ENCODE measurements at regions not wholly inside any gene's neighbourhood (a gene's known extent, or its start where the extent isn't known, plus 50 kb on each side); places are given as distances from the start of the nearest gene placed in this dataset.

DNA sequence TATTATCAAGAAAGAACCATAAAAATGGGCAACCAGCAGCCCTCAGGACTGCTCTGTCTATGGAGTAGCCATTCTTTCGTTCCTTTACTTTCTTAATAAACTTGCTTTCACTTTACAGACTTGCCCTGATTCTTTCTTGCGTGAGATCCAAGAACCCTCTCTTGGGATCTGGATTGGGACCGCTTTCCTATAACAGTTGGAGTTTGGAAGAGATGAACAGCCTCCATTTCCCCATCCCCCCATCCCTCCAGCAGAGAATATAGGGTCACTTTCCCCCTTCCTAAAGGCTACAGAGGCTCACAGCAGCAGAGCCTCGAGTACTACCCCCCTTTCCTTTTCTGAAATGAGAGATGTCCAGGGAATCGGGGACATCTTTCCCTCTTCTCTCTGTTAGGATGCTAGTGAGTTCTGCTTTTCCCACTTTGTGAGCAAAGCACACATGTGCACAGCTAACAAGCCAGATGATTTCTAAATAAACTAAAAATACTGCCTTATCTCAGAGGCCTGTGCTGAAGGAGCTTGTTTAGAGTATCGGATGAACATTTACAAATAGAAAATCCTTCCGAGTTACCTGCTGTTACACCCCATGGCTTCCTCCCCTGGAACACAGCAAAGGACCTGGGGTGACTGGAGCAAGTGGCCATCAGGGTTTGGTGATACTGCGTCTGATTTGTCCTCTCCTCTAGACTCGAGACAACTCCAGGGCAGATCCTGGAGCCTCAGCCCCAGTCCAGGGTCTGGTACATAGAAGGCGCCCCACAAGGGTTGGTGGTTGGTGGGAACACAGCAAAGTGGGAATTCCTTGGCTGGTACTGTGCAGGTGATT, 144.2 kb downstream of the SLC38A6 start:
- TF ChIP-seq, protein P1, sequence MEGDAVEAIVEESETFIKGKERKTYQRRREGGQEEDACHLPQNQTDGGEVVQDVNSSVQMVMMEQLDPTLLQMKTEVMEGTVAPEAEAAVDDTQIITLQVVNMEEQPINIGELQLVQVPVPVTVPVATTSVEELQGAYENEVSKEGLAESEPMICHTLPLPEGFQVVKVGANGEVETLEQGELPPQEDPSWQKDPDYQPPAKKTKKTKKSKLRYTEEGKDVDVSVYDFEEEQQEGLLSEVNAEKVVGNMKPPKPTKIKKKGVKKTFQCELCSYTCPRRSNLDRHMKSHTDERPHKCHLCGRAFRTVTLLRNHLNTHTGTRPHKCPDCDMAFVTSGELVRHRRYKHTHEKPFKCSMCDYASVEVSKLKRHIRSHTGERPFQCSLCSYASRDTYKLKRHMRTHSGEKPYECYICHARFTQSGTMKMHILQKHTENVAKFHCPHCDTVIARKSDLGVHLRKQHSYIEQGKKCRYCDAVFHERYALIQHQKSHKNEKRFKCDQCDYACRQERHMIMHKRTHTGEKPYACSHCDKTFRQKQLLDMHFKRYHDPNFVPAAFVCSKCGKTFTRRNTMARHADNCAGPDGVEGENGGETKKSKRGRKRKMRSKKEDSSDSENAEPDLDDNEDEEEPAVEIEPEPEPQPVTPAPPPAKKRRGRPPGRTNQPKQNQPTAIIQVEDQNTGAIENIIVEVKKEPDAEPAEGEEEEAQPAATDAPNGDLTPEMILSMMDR (IDR thresholded peaks at IDR 0.05), result no peak
- TF ChIP-seq POLR2A (IDR thresholded peaks at IDR 0.05), result no peak
